Rectal smooth muscle tissue (tissue), 1 donor: ENCODE measurements at regions not wholly inside any gene's neighbourhood (a gene's known extent, or its start where the extent isn't known, plus 50 kb on each side); places are given as distances from the start of the nearest gene placed in this dataset.

ENCODE experiments used
- H3K27ac ChIP-seq: one replicate; pipeline ENCODE4 v1.7.0; 2013; ENCODE audit warnings: low read depth, low read length, inconsistent platforms
- H3K27me3 ChIP-seq: one replicate; pipeline ENCODE4 v1.7.0; 2013; ENCODE audit warnings: low read length; ENCODE audit not compliant: control insufficient read depth, insufficient read depth
- H3K36me3 ChIP-seq: one replicate; pipeline ENCODE4 v1.7.0; 2013; ENCODE audit warnings: low read length; ENCODE audit not compliant: control insufficient read depth, insufficient read depth
- H3K4me1 ChIP-seq: one replicate; pipeline ENCODE4 v1.7.0; 2013; ENCODE audit warnings: low read length; ENCODE audit not compliant: control insufficient read depth, insufficient read depth
- H3K4me3 ChIP-seq: one replicate; pipeline ENCODE4 v1.7.0; 2013; ENCODE audit warnings: low read length
- H3K9ac ChIP-seq: one replicate; pipeline ENCODE4 v1.7.0; 2013; ENCODE audit warnings: low read length

GRCh38 chr5:61613679-61614078 lies 281.6 kb downstream of the ZSWIM6 start:
- Histone ChIP-seq H3K4me3 (no peak overlapping the region), H3K9ac (no peak overlapping the region), H3K36me3 (no peaks in the 10 kb centered on the region), H3K4me1 (no peaks in the 10 kb centered on the region), H3K27ac (no peak overlapping the region), H3K27me3 (no peaks in the 10 kb centered on the region)

GRCh38 chr5:61614606-61615005 lies 282.5 kb downstream of the ZSWIM6 start:
- Histone ChIP-seq H3K27ac (no peak overlapping the region), H3K9ac (no peak overlapping the region)

GRCh38 chr5:61617039-61617438 lies 285.0 kb downstream of the ZSWIM6 start:
- Histone ChIP-seq H3K27me3 (no peaks in the 10 kb centered on the region), H3K27ac (no peak overlapping the region), H3K4me1 (peaks cover 6% of the 10 kb centered on the region), H3K9ac (no peak overlapping the region), H3K36me3 (no peaks in the 10 kb centered on the region), H3K4me3 (no peak overlapping the region)

More at GRCh38 chr5:61614606-61615005, 282.5 kb downstream of the ZSWIM6 start:
- H3K36me3 ChIP-seq: no peaks in the 10 kb centered on the region
- H3K4me1 ChIP-seq: no peaks in the 10 kb centered on the region
- H3K27me3 ChIP-seq: no peaks in the 10 kb centered on the region
- H3K4me3 ChIP-seq: no peak overlapping the region

GRCh38 chr5:61617995-61618525 lies 286.0 kb downstream of the ZSWIM6 start:
- peaks cover 6% of the 10 kb centered on the region for H3K4me1 ChIP-seq
- no peak overlapping the region for H3K27ac ChIP-seq
- no peak overlapping the region for H3K4me3 ChIP-seq
- no peaks in the 10 kb centered on the region for H3K36me3 ChIP-seq
- H3K9ac ChIP-seq: no peak overlapping the region
- H3K27me3 ChIP-seq: no peaks in the 10 kb centered on the region

GRCh38 chr5:61618577-61618976 lies 286.5 kb downstream of the ZSWIM6 start:
- H3K4me1 ChIP-seq: peaks cover 6% of the 10 kb centered on the region
- H3K9ac ChIP-seq: no peak overlapping the region
- no peak overlapping the region for H3K4me3 ChIP-seq
- no peak overlapping the region for H3K27ac ChIP-seq
- H3K27me3 ChIP-seq: no peaks in the 10 kb centered on the region
- H3K36me3 ChIP-seq: no peaks in the 10 kb centered on the region

GRCh38 chr5:61619289-61619688 lies 287.2 kb downstream of the ZSWIM6 start:
- Histone ChIP-seq H3K27ac (peak overlapping the region; percentile 10), H3K4me1 (peaks cover 6% of the 10 kb centered on the region)

GRCh38 chr5:61619777-61620518 lies 287.9 kb downstream of the ZSWIM6 start:
- Histone ChIP-seq H3K36me3 (no peaks in the 10 kb centered on the region), H3K4me1 (peaks cover 6% of the 10 kb centered on the region), H3K27me3 (no peaks in the 10 kb centered on the region), H3K27ac (peak overlapping the region; percentile 10), H3K9ac (no peak overlapping the region), H3K4me3 (no peak overlapping the region)

More at GRCh38 chr5:61619289-61619688, 287.2 kb downstream of the ZSWIM6 start:
- Histone ChIP-seq H3K36me3 (no peaks in the 10 kb centered on the region), H3K4me3 (no peak overlapping the region), H3K27me3 (no peaks in the 10 kb centered on the region), H3K9ac (no peak overlapping the region)

GRCh38 chr5:61620699-61621182 lies 288.7 kb downstream of the ZSWIM6 start:
- Histone ChIP-seq H3K4me3 (no peak overlapping the region), H3K27ac (peak overlapping the region; percentile 40), H3K9ac (no peak overlapping the region), H3K36me3 (no peaks in the 10 kb centered on the region), H3K27me3 (no peaks in the 10 kb centered on the region), H3K4me1 (peaks cover 10% of the 10 kb centered on the region)

GRCh38 chr5:61621202-61621650 lies 289.2 kb downstream of the ZSWIM6 start:
- Histone ChIP-seq H3K4me1 (peaks cover 10% of the 10 kb centered on the region), H3K36me3 (no peaks in the 10 kb centered on the region), H3K27me3 (no peaks in the 10 kb centered on the region), H3K9ac (no peak overlapping the region), H3K4me3 (no peak overlapping the region), H3K27ac (peak overlapping the region; percentile 40)

GRCh38 chr5:61622156-61622555 lies 290.1 kb downstream of the ZSWIM6 start:
- peak overlapping the region; percentile 33 for H3K27ac ChIP-seq
- H3K4me1 ChIP-seq: peaks cover 10% of the 10 kb centered on the region
- no peak overlapping the region for H3K9ac ChIP-seq
- H3K36me3 ChIP-seq: no peaks in the 10 kb centered on the region
- H3K4me3 ChIP-seq: no peak overlapping the region
- no peaks in the 10 kb centered on the region for H3K27me3 ChIP-seq

GRCh38 chr5:61623401-61624069 lies 291.5 kb downstream of the ZSWIM6 start:
- Histone ChIP-seq H3K4me3 (no peak overlapping the region), H3K27me3 (no peaks in the 10 kb centered on the region), H3K9ac (no peak overlapping the region), H3K4me1 (peaks cover 10% of the 10 kb centered on the region), H3K27ac (peak overlapping the region; percentile 29), H3K36me3 (no peaks in the 10 kb centered on the region)

GRCh38 chr5:61624553-61625136 lies 292.6 kb downstream of the ZSWIM6 start:
- Histone ChIP-seq H3K36me3 (no peaks in the 10 kb centered on the region), H3K27ac (peak overlapping the region; percentile 21), H3K4me1 (peaks cover 10% of the 10 kb centered on the region), H3K9ac (no peak overlapping the region), H3K27me3 (no peaks in the 10 kb centered on the region), H3K4me3 (no peak overlapping the region)
